CD4-positive, CD25-positive, alpha-beta regulatory T cell (primary cell): ENCODE measurements at regions not wholly inside any gene's neighbourhood (a gene's known extent, or its start where the extent isn't known, plus 50 kb on each side); places are given as distances from the start of the nearest gene placed in this dataset.

ENCODE experiments used
- ATAC-seq, 2 donors: fragments of 150-1000 bp; cut with Tn5 transposase; one replicate each; pipeline ENCODE4 v1.10.0; 2021; ENCODE audit warnings: low read depth in 2 of 2, moderate number of reproducible peaks in 2 of 2, moderate library complexity in 1 of 2
- DNase-seq, 3 donors: peaks; one replicate each; pipeline versions ENCODE4 v3.0.0 to v3.0.0-alpha.2; 2012 to 2022; ENCODE audit warnings: mixed read lengths in 1 of 3
- H3K27ac ChIP-seq: one replicate; pipeline ENCODE4 v1.7.0; 2013; ENCODE audit warnings: mild to moderate bottlenecking, low read length; ENCODE audit not compliant: insufficient read depth, poor library complexity, severe bottlenecking
- H3K27me3 ChIP-seq: one replicate; pipeline ENCODE4 v1.7.0; 2013; ENCODE audit warnings: low read length; ENCODE audit not compliant: control insufficient read depth, insufficient read depth
- H3K36me3 ChIP-seq: one replicate; pipeline ENCODE4 v1.7.0; 2013; ENCODE audit warnings: mild to moderate bottlenecking, low read length, moderate library complexity; ENCODE audit not compliant: control insufficient read depth, insufficient read depth
- H3K4me1 ChIP-seq: 2 replicates; pipeline ENCODE4 v1.7.0; 2013; ENCODE audit warnings: mild to moderate bottlenecking, low read length; ENCODE audit not compliant: insufficient read depth, control insufficient read depth, poor library complexity, severe bottlenecking
- H3K4me3 ChIP-seq: one replicate; pipeline ENCODE4 v1.7.0; 2013; ENCODE audit warnings: low read depth, mild to moderate bottlenecking, low read length, moderate library complexity
- H3K9me3 ChIP-seq, 2 experiments: 1 replicate in 1 of 2; 2 replicates in 1 of 2; pipeline ENCODE4 v1.7.0; 2013; ENCODE audit warnings: low read length in 2 of 2, mild to moderate bottlenecking in 1 of 2, moderate library complexity in 1 of 2; ENCODE audit not compliant: control insufficient read depth in 2 of 2
- H3K27ac Mint-ChIP-seq, 3 donors: one replicate each; pipeline ENCODE4 v1.8.0; 2020 to 2022; ENCODE audit warnings: mild to moderate bottlenecking in 3 of 3, mixed read lengths in 3 of 3, moderate library complexity in 2 of 3
- H3K27me3 Mint-ChIP-seq: one replicate; pipeline ENCODE4 v1.8.0; 2022; ENCODE audit warnings: mild to moderate bottlenecking, mixed read lengths
- H3K36me3 Mint-ChIP-seq: one replicate; pipeline ENCODE4 v1.8.0; 2020; ENCODE audit warnings: mixed read lengths
- H3K4me1 Mint-ChIP-seq, 4 donors: one replicate each; pipeline ENCODE4 v1.8.0; 2020 to 2022; ENCODE audit warnings: mixed read lengths in 4 of 4, mild to moderate bottlenecking in 1 of 4
- H3K4me3 Mint-ChIP-seq, 4 donors: one replicate each; pipeline ENCODE4 v1.8.0; 2020 to 2022; ENCODE audit warnings: mild to moderate bottlenecking in 4 of 4, mixed read lengths in 4 of 4, moderate library complexity in 3 of 4
- H3K9me3 Mint-ChIP-seq, 7 donors: one replicate each; pipeline ENCODE4 v1.8.0; 2020 to 2022; ENCODE audit warnings: mixed read lengths in 7 of 7, mild to moderate bottlenecking in 3 of 7, moderate library complexity in 2 of 7

GRCh38 chr4:111776561-111776960 lies 368.7 kb upstream of the FAM241A start:
- Histone ChIP-seq H3K4me1 (no peaks in the 10 kb centered on the region), H3K27ac (no peak overlapping the region), H3K36me3 (no peaks in the 10 kb centered on the region), H3K27me3 (no peaks in the 10 kb centered on the region), H3K9me3 (no peaks in the 10 kb centered on the region), H3K4me3 (no peak overlapping the region)
- no peak overlapping the region for H3K27ac Mint-ChIP-seq
- ATAC-seq = no peak
- no peak overlapping the region for H3K4me3 Mint-ChIP-seq
- H3K36me3 Mint-ChIP-seq = no peaks in the 10 kb centered on the region
- DNase-seq = no peak
- no peaks in the 10 kb centered on the region for H3K27me3 Mint-ChIP-seq
- no peaks in the 10 kb centered on the region for H3K9me3 Mint-ChIP-seq
- no peaks in the 10 kb centered on the region for H3K4me1 Mint-ChIP-seq

DNA sequence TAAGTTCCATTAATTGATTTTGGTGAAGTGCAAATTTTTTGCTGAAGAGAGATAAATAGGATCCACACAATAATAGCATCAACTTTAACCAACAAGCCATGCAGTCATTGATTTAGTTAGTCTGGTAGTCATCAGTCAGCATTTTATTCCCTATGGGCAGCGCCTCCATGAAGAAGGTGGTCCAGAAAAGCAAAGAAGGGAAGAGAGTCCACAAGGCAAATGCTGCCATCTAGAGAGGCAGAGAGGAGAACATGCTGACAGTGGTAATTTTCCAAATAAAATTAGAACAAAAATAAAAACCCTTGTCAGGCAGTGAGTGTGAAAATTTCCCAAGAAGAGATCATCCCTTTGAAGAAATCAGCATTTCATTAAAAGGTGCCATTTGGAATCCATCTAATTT lies 366.7 kb upstream of the FAM241A start:
- no peak for DNase-seq
- Mint-ChIP-seq H3K4me1 (no peaks in the 10 kb centered on the region), H3K36me3 (no peaks in the 10 kb centered on the region), H3K27ac (no peak overlapping the region), H3K9me3 (no peaks in the 10 kb centered on the region), H3K4me3 (no peak overlapping the region), H3K27me3 (no peaks in the 10 kb centered on the region)
- Histone ChIP-seq H3K9me3 (no peaks in the 10 kb centered on the region), H3K36me3 (no peaks in the 10 kb centered on the region), H3K4me3 (no peak overlapping the region), H3K27me3 (no peaks in the 10 kb centered on the region), H3K4me1 (no peaks in the 10 kb centered on the region), H3K27ac (no peak overlapping the region)
- ATAC-seq = no peak

GRCh38 chr4:111780965-111781364 lies 364.3 kb upstream of the FAM241A start:
- ATAC-seq (no peak), DNase-seq (no peak)
- H3K4me3 Mint-ChIP-seq = no peak overlapping the region
- H3K4me1 Mint-ChIP-seq = no peaks in the 10 kb centered on the region
- no peaks in the 10 kb centered on the region for H3K36me3 Mint-ChIP-seq
- H3K4me1 ChIP-seq = no peaks in the 10 kb centered on the region
- H3K36me3 ChIP-seq = no peaks in the 10 kb centered on the region
- H3K27me3 ChIP-seq = no peaks in the 10 kb centered on the region
- H3K9me3 ChIP-seq = no peaks in the 10 kb centered on the region
- H3K27me3 Mint-ChIP-seq = no peaks in the 10 kb centered on the region
- H3K27ac Mint-ChIP-seq = no peak overlapping the region
- no peak overlapping the region for H3K4me3 ChIP-seq
- no peaks in the 10 kb centered on the region for H3K9me3 Mint-ChIP-seq
- no peak overlapping the region for H3K27ac ChIP-seq

DNA sequence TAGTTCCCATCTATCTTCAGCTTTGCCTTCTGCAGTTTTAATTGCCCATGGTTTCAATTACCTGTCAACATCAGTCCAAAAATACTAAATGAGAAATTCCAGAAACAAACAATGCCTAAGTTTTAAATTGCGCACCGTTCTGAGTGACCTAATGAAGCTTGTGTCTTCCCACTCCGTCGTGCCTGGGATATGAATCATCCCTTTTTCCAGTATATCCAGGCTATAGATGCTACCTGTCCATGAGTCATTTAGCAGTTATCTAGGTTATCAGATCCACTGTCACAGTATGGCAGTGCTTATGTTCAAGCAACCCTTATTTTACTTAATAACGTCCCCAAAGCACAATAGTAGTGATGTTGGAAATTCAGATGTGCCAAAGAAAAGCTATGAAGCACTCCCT lies 363.6 kb upstream of the FAM241A start:
- H3K27ac Mint-ChIP-seq = no peak overlapping the region
- Histone ChIP-seq H3K4me1 (no peaks in the 10 kb centered on the region), H3K27ac (no peak overlapping the region), H3K4me3 (no peak overlapping the region), H3K36me3 (no peaks in the 10 kb centered on the region), H3K9me3 (no peaks in the 10 kb centered on the region), H3K27me3 (no peaks in the 10 kb centered on the region)
- no peaks in the 10 kb centered on the region for H3K27me3 Mint-ChIP-seq
- DNase-seq (no peak), ATAC-seq (no peak)
- no peak overlapping the region for H3K4me3 Mint-ChIP-seq
- H3K36me3 Mint-ChIP-seq = no peaks in the 10 kb centered on the region
- no peaks in the 10 kb centered on the region for H3K4me1 Mint-ChIP-seq
- no peaks in the 10 kb centered on the region for H3K9me3 Mint-ChIP-seq

DNA sequence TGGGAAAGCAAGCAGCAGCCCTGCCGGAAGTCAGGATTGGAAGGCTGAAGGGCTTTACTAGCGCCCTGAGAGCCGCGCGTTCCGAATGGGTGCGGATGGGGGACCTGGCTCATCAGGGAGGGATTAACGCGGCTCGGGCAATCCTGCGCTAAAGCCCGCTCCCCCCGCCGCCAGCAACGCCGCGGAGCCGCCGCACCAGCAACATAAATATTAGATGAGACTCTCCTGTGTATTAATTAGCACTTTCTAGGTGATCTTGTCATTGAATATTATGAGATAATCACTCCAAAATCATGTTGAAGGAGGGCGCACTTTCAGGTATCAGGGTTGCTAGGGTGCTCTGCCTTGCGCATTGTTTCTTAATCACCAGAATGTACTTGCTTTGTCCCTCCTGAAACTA lies 357.2 kb upstream of the FAM241A start:
- H3K27ac ChIP-seq = no peak overlapping the region
- H3K27ac Mint-ChIP-seq = no peak overlapping the region
- H3K36me3 Mint-ChIP-seq = no peaks in the 10 kb centered on the region
- H3K4me3 Mint-ChIP-seq = no peak overlapping the region
- H3K27me3 ChIP-seq = no peaks in the 10 kb centered on the region
- H3K9me3 ChIP-seq = no peaks in the 10 kb centered on the region
- no peak overlapping the region for H3K4me3 ChIP-seq
- no peak for ATAC-seq
- no peaks in the 10 kb centered on the region for H3K27me3 Mint-ChIP-seq
- H3K4me1 ChIP-seq = no peaks in the 10 kb centered on the region
- no peaks in the 10 kb centered on the region for H3K9me3 Mint-ChIP-seq
- H3K4me1 Mint-ChIP-seq = no peaks in the 10 kb centered on the region
- DNase-seq = no peak
- H3K36me3 ChIP-seq = no peaks in the 10 kb centered on the region

GRCh38 chr4:111789901-111790640 lies 355.2 kb upstream of the FAM241A start:
- Histone ChIP-seq H3K4me1 (no peaks in the 10 kb centered on the region), H3K27ac (no peak overlapping the region), H3K9me3 (no peaks in the 10 kb centered on the region), H3K4me3 (no peak overlapping the region), H3K27me3 (no peaks in the 10 kb centered on the region), H3K36me3 (no peaks in the 10 kb centered on the region)
- DNase-seq (no peak), ATAC-seq (no peak)
- H3K27me3 Mint-ChIP-seq = no peaks in the 10 kb centered on the region
- no peaks in the 10 kb centered on the region for H3K9me3 Mint-ChIP-seq
- H3K4me1 Mint-ChIP-seq = no peaks in the 10 kb centered on the region
- no peak overlapping the region for H3K27ac Mint-ChIP-seq
- no peaks in the 10 kb centered on the region for H3K36me3 Mint-ChIP-seq
- H3K4me3 Mint-ChIP-seq = no peak overlapping the region

DNA sequence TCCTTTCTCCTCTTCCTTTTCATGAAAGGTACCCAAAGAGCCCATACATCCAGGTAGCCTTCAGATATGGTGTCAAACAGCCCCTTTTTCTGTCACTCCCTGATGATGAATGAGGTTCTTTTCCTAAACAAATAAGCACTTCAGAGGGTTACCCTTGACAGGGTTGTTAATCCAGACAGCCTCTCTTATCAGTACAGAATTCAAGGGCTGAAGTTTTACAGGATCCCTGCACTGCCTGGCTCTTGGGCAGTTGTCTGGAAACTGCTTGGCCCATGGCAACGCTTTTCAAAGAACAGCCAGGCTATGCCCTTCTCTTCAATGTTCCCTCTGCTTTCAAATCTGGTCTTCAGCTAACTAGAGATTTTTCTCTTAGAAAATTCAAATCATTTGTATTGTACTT lies 352.6 kb upstream of the FAM241A start:
- Histone ChIP-seq H3K36me3 (no peaks in the 10 kb centered on the region), H3K9me3 (no peaks in the 10 kb centered on the region), H3K4me3 (no peak overlapping the region), H3K27ac (no peak overlapping the region), H3K4me1 (no peaks in the 10 kb centered on the region), H3K27me3 (no peaks in the 10 kb centered on the region)
- Mint-ChIP-seq H3K27ac (no peak overlapping the region), H3K27me3 (no peaks in the 10 kb centered on the region), H3K4me1 (no peaks in the 10 kb centered on the region), H3K4me3 (no peak overlapping the region), H3K36me3 (no peaks in the 10 kb centered on the region), H3K9me3 (no peaks in the 10 kb centered on the region)
- DNase-seq (no peak), ATAC-seq (no peak)

- Histone ChIP-seq H3K4me1 (no peaks in the 10 kb centered on the region), H3K4me3 (no peak overlapping the region), H3K9me3 (no peaks in the 10 kb centered on the region), H3K27ac (no peak overlapping the region), H3K27me3 (no peaks in the 10 kb centered on the region), H3K36me3 (no peaks in the 10 kb centered on the region)
- ATAC-seq = no peak
- Mint-ChIP-seq H3K4me1 (no peaks in the 10 kb centered on the region), H3K36me3 (no peaks in the 10 kb centered on the region), H3K27me3 (no peaks in the 10 kb centered on the region), H3K27ac (no peak overlapping the region), H3K9me3 (no peaks in the 10 kb centered on the region), H3K4me3 (no peak overlapping the region)
- no peak for DNase-seq
Observed at GRCh38 chr4:111793433-111794091, 351.7 kb upstream of the FAM241A start.
